ENCODE measurements at regions not wholly inside any gene's neighbourhood (a gene's known extent, or its start where the extent isn't known, plus 50 kb on each side); places are given as distances from the start of the nearest gene placed in this dataset.

- ATAC-seq = no peak
- Histone ChIP-seq H3K36me3 (replicated peaks in 1 of 2; ENCODE audit: insufficient read depth in 1 of 2, low read depth in 2 of 2) (no peaks in the 10 kb centered on the region), H3K27ac (no peak overlapping the region), H3K4me1 (no peaks in the 10 kb centered on the region), H3K9me3 (no peaks in the 10 kb centered on the region), H3K27me3 (no peaks in the 10 kb centered on the region), H3K4me3 (no peak overlapping the region)
- intact Hi-C loops (cut with DNase I) = no loop called here
- DNase-seq = no peak
- no peak for TF ChIP-seq POLR2A (IDR thresholded peaks at IDR 0.05)
- TF ChIP-seq, protein P1, sequence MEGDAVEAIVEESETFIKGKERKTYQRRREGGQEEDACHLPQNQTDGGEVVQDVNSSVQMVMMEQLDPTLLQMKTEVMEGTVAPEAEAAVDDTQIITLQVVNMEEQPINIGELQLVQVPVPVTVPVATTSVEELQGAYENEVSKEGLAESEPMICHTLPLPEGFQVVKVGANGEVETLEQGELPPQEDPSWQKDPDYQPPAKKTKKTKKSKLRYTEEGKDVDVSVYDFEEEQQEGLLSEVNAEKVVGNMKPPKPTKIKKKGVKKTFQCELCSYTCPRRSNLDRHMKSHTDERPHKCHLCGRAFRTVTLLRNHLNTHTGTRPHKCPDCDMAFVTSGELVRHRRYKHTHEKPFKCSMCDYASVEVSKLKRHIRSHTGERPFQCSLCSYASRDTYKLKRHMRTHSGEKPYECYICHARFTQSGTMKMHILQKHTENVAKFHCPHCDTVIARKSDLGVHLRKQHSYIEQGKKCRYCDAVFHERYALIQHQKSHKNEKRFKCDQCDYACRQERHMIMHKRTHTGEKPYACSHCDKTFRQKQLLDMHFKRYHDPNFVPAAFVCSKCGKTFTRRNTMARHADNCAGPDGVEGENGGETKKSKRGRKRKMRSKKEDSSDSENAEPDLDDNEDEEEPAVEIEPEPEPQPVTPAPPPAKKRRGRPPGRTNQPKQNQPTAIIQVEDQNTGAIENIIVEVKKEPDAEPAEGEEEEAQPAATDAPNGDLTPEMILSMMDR (IDR thresholded peaks at IDR 0.05) = no peak
- 70 to 77% methylated on average over 3 of the region's 3 CpGs for WGBS, 2 donors
Observed at GRCh38 chr7:10579561-10579960, 394.1 kb upstream of the PHF14 start.

DNA sequence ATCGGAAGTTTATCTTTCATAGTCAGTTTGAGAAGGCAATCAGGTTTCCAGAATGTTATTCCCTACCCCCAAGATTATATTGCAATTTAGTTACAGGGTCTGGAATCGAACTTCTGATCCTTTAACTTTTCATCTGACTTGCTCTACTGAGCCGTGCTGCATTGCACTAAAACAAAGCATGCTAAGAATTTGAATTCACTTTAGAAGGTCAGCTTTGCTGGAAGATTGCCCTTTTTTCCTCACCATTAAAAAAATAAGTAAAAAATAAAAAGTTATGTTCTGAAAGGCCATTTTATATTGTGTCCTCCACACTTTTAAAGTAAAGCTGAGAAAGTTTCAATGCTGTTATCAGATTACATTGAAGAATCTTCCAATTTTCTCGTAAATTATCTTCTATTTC lies 388.8 kb upstream of the PHF14 start:
- Histone ChIP-seq H3K36me3 (replicated peaks in 1 of 2; ENCODE audit: insufficient read depth in 1 of 2, low read depth in 2 of 2) (no peaks in the 10 kb centered on the region), H3K4me1 (no peaks in the 10 kb centered on the region), H3K27me3 (no peaks in the 10 kb centered on the region), H3K9me3 (no peaks in the 10 kb centered on the region), H3K4me3 (no peak overlapping the region), H3K27ac (no peak overlapping the region)
- intact Hi-C loops (cut with DNase I) = no loop called here
- DNase-seq (no peak), ATAC-seq (no peak)
- TF ChIP-seq, protein P1 (IDR thresholded peaks at IDR 0.05) = no peak
- WGBS, 2 donors = 49 to 57% methylated on average over 4 of the region's 4 CpGs

- Histone ChIP-seq H3K36me3 (replicated peaks in 1 of 2; ENCODE audit: insufficient read depth in 1 of 2, low read depth in 2 of 2) (no peaks in the 10 kb centered on the region), H3K27me3 (no peaks in the 10 kb centered on the region), H3K4me3 (no peak overlapping the region), H3K4me1 (no peaks in the 10 kb centered on the region), H3K27ac (no peak overlapping the region), H3K9me3 (no peaks in the 10 kb centered on the region)
- TF ChIP-seq, protein P1 (IDR thresholded peaks at IDR 0.05) = no peak
- no peak for TF ChIP-seq POLR2A (IDR thresholded peaks at IDR 0.05)
- DNase-seq (no peak), ATAC-seq (no peak)
- WGBS, 2 donors = 70 to 82% methylated on average over 1 of the region's 1 CpG
- intact Hi-C loops (cut with DNase I) = no loop called here
Observed at GRCh38 chr7:10588084-10588483, 385.6 kb upstream of the PHF14 start.

DNA sequence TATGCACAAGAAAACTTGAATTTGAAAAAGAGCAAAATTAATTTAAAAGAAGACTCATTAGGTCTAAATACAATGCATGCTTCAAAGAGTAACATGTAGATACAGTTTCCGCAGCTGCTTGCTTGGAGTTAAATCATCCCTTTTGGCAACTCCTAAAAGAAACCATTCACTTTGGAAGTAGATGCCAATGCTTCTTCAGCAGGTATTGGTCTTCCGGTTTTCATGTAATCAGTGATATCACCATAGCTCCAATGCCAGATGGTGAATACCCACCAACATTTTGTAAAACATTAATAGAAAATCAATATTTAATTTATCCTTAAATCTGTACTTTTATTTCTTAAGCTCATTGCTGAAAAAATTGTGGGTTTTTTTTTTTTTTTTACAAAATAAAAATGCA lies 381.1 kb upstream of the PHF14 start:
- no peak overlapping the region for H3K4me3 ChIP-seq
- no peaks in the 10 kb centered on the region for H3K36me3 ChIP-seq (replicated peaks in 1 of 2; ENCODE audit: insufficient read depth in 1 of 2, low read depth in 2 of 2)

DNA sequence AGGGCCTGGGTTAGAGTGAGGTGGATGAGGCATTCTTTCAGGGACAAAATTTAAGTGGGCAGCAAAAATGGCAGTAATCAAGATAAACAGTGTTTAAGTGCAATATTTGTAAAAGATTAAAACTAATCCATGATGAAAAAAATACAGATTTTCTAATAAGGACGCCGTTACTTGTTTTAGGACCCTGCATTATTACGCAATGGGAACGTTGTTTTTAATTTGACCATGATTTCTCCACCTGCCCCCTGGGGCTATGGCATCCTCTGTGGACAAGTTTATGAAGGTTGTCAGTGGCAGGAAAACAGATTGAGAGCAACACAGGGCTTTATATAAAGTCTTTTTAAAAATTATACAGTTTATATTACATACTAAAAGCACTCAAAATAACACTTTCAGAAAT lies 380.6 kb upstream of the PHF14 start:
- Histone ChIP-seq H3K27me3 (no peaks in the 10 kb centered on the region), H3K36me3 (replicated peaks in 1 of 2; ENCODE audit: insufficient read depth in 1 of 2, low read depth in 2 of 2) (no peaks in the 10 kb centered on the region), H3K4me1 (no peaks in the 10 kb centered on the region), H3K4me3 (no peak overlapping the region), H3K27ac (no peak overlapping the region), H3K9me3 (no peaks in the 10 kb centered on the region)
- TF ChIP-seq, protein P1 (IDR thresholded peaks at IDR 0.05) = no peak
- TF ChIP-seq POLR2A (IDR thresholded peaks at IDR 0.05) = no peak
- intact Hi-C loops (cut with DNase I) = no loop called here
- DNase-seq (no peak), ATAC-seq (no peak)
- WGBS, 2 donors = 43 to 47% methylated on average over 4 of the region's 4 CpGs

More for the DNA sequence above, 381.1 kb upstream of the PHF14 start:
- Histone ChIP-seq H3K4me1 (no peaks in the 10 kb centered on the region), H3K9me3 (no peaks in the 10 kb centered on the region), H3K27ac (no peak overlapping the region), H3K27me3 (no peaks in the 10 kb centered on the region)
- ATAC-seq (peak; percentile 79), DNase-seq (peak in 1 of 4 donors; percentile 6)
- intact Hi-C loops (cut with DNase I) = no loop called here
- 30 to 34% methylated on average over 2 of the region's 2 CpGs for WGBS, 2 donors
- TF ChIP-seq, protein P1 (IDR thresholded peaks at IDR 0.05) = no peak
- TF ChIP-seq POLR2A (IDR thresholded peaks at IDR 0.05) = no peak
